ENCODE measurements at regions not wholly inside any gene's neighbourhood (a gene's known extent, or its start where the extent isn't known, plus 50 kb on each side); places are given as distances from the start of the nearest gene placed in this dataset.

GRCh38 chr10:121690152-121690848 lies 92.1 kb upstream of the FGFR2 start:
- no peak for DNase-seq
- WGBS, 4 donors, result 82 to 89% (median 85%) methylated on average over 10 of the region's 10 CpGs
- H3K9me3 ChIP-seq (replicated peaks in 1 of 3), result no peaks in the 10 kb centered on the region
- TF ChIP-seq CTCF (IDR thresholded peaks at IDR 0.05) (no peak), POLR2A (IDR thresholded peaks at IDR 0.05) (no peak)
- H3K36me3 ChIP-seq (replicated peaks in 1 of 2), result no peaks in the 10 kb centered on the region
- no peak overlapping the region for H3K4me3 ChIP-seq
- no peaks in the 10 kb centered on the region for H3K27me3 ChIP-seq
- H3K4me1 ChIP-seq (replicated peaks in 1 of 2), result no peaks in the 10 kb centered on the region
- H3K27ac ChIP-seq, result no peak overlapping the region
- intact Hi-C loops (cut with DNase I), result no loop called here

DNA sequence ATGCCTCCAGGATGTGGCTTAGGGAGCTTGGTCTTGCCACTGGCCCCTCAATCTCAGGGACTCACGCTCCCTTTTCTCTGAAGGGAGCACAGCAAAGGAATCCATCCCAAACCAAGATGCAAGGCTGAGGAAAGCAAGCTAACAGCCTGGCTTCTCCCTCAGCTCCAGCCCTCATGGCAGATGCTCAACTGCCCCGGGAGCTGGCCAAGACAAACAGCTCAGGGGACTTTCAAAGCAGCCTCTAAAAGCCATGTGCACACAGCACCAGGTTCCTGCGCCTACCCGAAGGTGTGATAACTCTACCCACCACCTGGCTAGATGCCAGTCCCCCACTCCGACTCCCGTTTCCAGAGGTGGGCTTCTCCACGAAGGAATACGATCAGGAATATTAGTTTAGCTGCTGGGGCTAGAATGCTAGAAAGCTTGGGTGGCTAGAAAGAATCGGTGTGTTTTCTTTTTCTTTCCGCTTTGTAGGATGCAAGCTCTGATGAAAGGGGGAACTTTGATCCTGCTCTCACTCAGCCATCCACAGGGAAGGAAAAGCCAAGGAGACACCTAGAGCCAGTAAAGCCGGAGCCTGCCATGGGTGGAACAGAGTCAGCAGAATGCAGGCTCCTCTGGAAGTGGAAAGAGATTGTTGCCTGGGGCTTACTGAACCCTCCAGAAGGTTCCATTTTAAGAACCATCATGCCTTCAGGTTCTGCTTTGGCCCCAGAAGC lies 89.0 kb upstream of the FGFR2 start:
- no peaks in the 10 kb centered on the region for H3K9me3 ChIP-seq (replicated peaks in 1 of 3)
- H3K27ac ChIP-seq, result no peak overlapping the region
- no peak for DNase-seq
- no peak overlapping the region for H3K4me3 ChIP-seq
- intact Hi-C loops (cut with DNase I), result no loop called here
- H3K36me3 ChIP-seq (replicated peaks in 1 of 2), result no peaks in the 10 kb centered on the region
- WGBS, 4 donors, result 65 to 77% (median 69%) methylated on average over 9 to 11 of the region's 11 CpGs
- H3K4me1 ChIP-seq (replicated peaks in 1 of 2), result no peaks in the 10 kb centered on the region
- no peaks in the 10 kb centered on the region for H3K27me3 ChIP-seq
- TF ChIP-seq CTCF (IDR thresholded peaks at IDR 0.05) (no peak), POLR2A (IDR thresholded peaks at IDR 0.05) (no peak)

- TF ChIP-seq POLR2A (IDR thresholded peaks at IDR 0.05), result no peak
- no peak for TF ChIP-seq CTCF (IDR thresholded peaks at IDR 0.05)
- Histone ChIP-seq H3K27ac (no peak overlapping the region), H3K4me3 (no peak overlapping the region), H3K27me3 (no peaks in the 10 kb centered on the region), H3K36me3 (replicated peaks in 1 of 2) (no peaks in the 10 kb centered on the region), H3K9me3 (replicated peaks in 1 of 3) (no peaks in the 10 kb centered on the region), H3K4me1 (replicated peaks in 1 of 2) (no peaks in the 10 kb centered on the region)
- no peak for DNase-seq
- 83 to 91% (median 86%) methylated on average over 8 of the region's 8 CpGs for WGBS, 4 donors
- intact Hi-C loops (cut with DNase I), result no loop called here
These were observed 86.0 kb upstream of the FGFR2 start for GRCh38 chr10:121684276-121684675.

DNA sequence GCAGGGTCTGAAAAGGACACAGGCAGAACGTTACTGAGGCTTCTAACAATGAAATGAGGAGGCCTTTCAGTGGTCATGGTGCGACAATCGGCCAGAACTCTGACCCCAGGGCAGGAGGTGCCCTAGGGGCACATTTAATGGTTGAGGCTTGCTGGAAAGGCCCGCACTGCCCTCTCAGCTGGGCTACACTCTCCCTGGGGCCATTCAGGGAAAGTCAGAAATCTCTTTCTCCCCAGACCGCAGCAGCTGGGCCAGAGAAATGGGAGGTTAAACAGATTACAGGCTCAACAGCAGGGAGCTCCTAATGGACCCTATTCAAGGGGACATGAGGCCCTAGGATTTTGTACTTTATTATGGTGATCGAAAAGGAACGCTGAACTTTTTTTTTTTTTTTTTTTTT lies 85.6 kb upstream of the FGFR2 start:
- Histone ChIP-seq H3K4me3 (no peak overlapping the region), H3K27ac (no peak overlapping the region), H3K4me1 (replicated peaks in 1 of 2) (no peaks in the 10 kb centered on the region), H3K9me3 (replicated peaks in 1 of 3) (no peaks in the 10 kb centered on the region), H3K27me3 (no peaks in the 10 kb centered on the region), H3K36me3 (replicated peaks in 1 of 2) (no peaks in the 10 kb centered on the region)
- intact Hi-C loops (cut with DNase I), result no loop called here
- TF ChIP-seq POLR2A (IDR thresholded peaks at IDR 0.05) (no peak), CTCF (IDR thresholded peaks at IDR 0.05) (no peak)
- no peak for DNase-seq
- 82 to 88% (median 88%) methylated on average over 6 to 7 of the region's 7 CpGs for WGBS, 4 donors

All from adrenal gland (tissue), 9 donors.